CD1c-positive myeloid dendritic cell (primary cell): ENCODE measurements at regions not wholly inside any gene's neighbourhood (a gene's known extent, or its start where the extent isn't known, plus 50 kb on each side); places are given as distances from the start of the nearest gene placed in this dataset.
"Not testable (repeated sequence)": the region's sequence is repeated elsewhere in the genome, so short reads cannot be mapped to it uniquely, and the experiment has no call there.

Experiments used
- DNase-seq: peaks from one replicate; pipeline ENCODE4 v3.0.0-alpha.2; 2016; ENCODE audit errors: extremely low spot score

- no peak for DNase-seq
Measured at GRCh38 chr6:100322886-100323285, 141.8 kb downstream of the SIM1 start.

- DNase-seq, result no peak
Measured at GRCh38 chr6:100320686-100321085, 144.0 kb downstream of the SIM1 start.

GRCh38 chr6:100317031-100317430 lies 147.7 kb downstream of the SIM1 start:
- DNase-seq, result no peak

GRCh38 chr6:100314186-100314585 lies 150.5 kb downstream of the SIM1 start:
- DNase-seq, result no peak

- no peak for DNase-seq
Measured at GRCh38 chr6:100311707-100312251, 152.9 kb downstream of the SIM1 start.

- DNase-seq, result no peak
Measured at GRCh38 chr6:100309174-100309573, 155.5 kb downstream of the SIM1 start.

GRCh38 chr6:100307561-100307960 lies 157.2 kb downstream of the SIM1 start:
- DNase-seq, result no peak

- DNase-seq, result no peak
Measured at GRCh38 chr6:100305209-100305869, 159.4 kb downstream of the SIM1 start.

GRCh38 chr6:100304575-100304974 lies 160.1 kb downstream of the SIM1 start:
- DNase-seq, result no peak

GRCh38 chr6:100301731-100302130 lies 163.0 kb downstream of the SIM1 start:
- no peak for DNase-seq

- no peak for DNase-seq
Measured at GRCh38 chr6:100300221-100300736, 164.4 kb downstream of the SIM1 start.

- DNase-seq, result no peak
Measured at GRCh38 chr6:100296810-100297544, 167.7 kb downstream of the SIM1 start.

GRCh38 chr6:100295172-100295571 lies 169.5 kb downstream of the SIM1 start:
- not testable (repeated sequence) for DNase-seq

- DNase-seq, result no peak
Measured at GRCh38 chr6:100289285-100289684, 175.4 kb downstream of the SIM1 start.

GRCh38 chr6:100288311-100288710 lies 176.4 kb downstream of the SIM1 start:
- no peak for DNase-seq

- DNase-seq, result no peak
Measured at GRCh38 chr6:100283285-100283684, 181.4 kb downstream of the SIM1 start.

- DNase-seq, result no peak
Measured at GRCh38 chr6:100281471-100281901, 183.2 kb downstream of the SIM1 start.

- no peak for DNase-seq
Measured at GRCh38 chr6:100276311-100277057, 188.2 kb downstream of the SIM1 start.

GRCh38 chr6:100274147-100274546 lies 190.6 kb downstream of the SIM1 start:
- no peak for DNase-seq

- no peak for DNase-seq
Measured at GRCh38 chr6:100271625-100272024, 193.1 kb downstream of the SIM1 start.

- no peak for DNase-seq
Measured at GRCh38 chr6:100271202-100271601, 193.5 kb downstream of the SIM1 start.

GRCh38 chr6:100269189-100269588 lies 195.5 kb downstream of the SIM1 start:
- DNase-seq, result no peak
